Fibroblast of lung (primary cell): ENCODE measurements at regions not wholly inside any gene's neighbourhood (a gene's known extent, or its start where the extent isn't known, plus 50 kb on each side); places are given as distances from the start of the nearest gene placed in this dataset.

ENCODE experiments used
- EZH2 ChIP-seq: IDR thresholded peaks from 2 replicates; pipeline ENCODE4 v1.5.1; 2012; ENCODE audit warnings: low read length, control low read depth, mild to moderate bottlenecking; ENCODE audit errors: missing control alignments
- TF ChIP-seq, protein P1 (sequence below), 2 donors: IDR thresholded peaks in 1 of 2; conservative IDR thresholded peaks in 1 of 2; 1 replicate in 1 of 2; 2 replicates in 1 of 2; pipeline ENCODE4 v1.5.1; 2011 to 2012; ENCODE audit warnings: low read length in 2 of 2, control low read depth in 1 of 2, inconsistent platforms in 1 of 2, low read depth in 1 of 2, mild to moderate bottlenecking in 1 of 2

DNA sequence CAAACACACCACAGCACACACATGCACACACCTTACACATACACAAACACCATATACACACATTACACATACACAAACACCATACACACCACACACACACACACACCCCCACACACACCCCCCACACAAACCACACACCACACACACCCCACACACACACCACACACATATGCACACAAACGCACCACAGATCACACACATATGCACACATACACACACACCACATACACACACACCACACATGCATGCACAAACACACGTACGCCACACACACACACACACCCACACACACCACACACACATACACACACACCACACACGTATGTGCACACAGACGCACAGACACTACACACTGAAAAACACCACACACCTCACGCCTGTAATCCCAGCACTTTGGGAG is 166.0 kb downstream of the AHSP start:
- TF ChIP-seq, protein P1, sequence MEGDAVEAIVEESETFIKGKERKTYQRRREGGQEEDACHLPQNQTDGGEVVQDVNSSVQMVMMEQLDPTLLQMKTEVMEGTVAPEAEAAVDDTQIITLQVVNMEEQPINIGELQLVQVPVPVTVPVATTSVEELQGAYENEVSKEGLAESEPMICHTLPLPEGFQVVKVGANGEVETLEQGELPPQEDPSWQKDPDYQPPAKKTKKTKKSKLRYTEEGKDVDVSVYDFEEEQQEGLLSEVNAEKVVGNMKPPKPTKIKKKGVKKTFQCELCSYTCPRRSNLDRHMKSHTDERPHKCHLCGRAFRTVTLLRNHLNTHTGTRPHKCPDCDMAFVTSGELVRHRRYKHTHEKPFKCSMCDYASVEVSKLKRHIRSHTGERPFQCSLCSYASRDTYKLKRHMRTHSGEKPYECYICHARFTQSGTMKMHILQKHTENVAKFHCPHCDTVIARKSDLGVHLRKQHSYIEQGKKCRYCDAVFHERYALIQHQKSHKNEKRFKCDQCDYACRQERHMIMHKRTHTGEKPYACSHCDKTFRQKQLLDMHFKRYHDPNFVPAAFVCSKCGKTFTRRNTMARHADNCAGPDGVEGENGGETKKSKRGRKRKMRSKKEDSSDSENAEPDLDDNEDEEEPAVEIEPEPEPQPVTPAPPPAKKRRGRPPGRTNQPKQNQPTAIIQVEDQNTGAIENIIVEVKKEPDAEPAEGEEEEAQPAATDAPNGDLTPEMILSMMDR (conservative IDR thresholded peaks at IDR 0.05 in 1 of 2, IDR thresholded peaks at IDR 0.05 in 1 of 2; ENCODE audit: low read depth in 1 of 2, low read length in 2 of 2), result no peak
- TF ChIP-seq EZH2, result no peak
